Esophagus muscularis mucosa (tissue), 3 donors: ENCODE measurements at regions not wholly inside any gene's neighbourhood (a gene's known extent, or its start where the extent isn't known, plus 50 kb on each side); places are given as distances from the start of the nearest gene placed in this dataset.

Experiments used
- POLR2A ChIP-seq: fragments of 450-650 bp; IDR thresholded peaks from one replicate; pipeline ENCODE4 v1.6.1; 2017; ENCODE audit warnings: antibody characterized with exemption, moderate library complexity, mild to moderate bottlenecking, low read depth
- POLR2AphosphoS5 ChIP-seq, 2 donors: sonication (generic); formaldehyde crosslinking; IDR thresholded peaks; one replicate each; pipeline ENCODE4 v1.6.1; 2017; ENCODE audit warnings: antibody characterized with exemption in 2 of 2
- TF ChIP-seq, protein P1 (sequence below), 3 experiments: fragments of 200-600 bp in 2 of 3; fragments of 450-650 bp in 1 of 3; sonication (generic) in 2 of 3; IDR thresholded peaks; one replicate each; pipeline ENCODE4 v1.5.1; 2017 to 2019; ENCODE audit warnings: antibody characterized with exemption in 3 of 3, mild to moderate bottlenecking in 2 of 3, moderate library complexity in 1 of 3

DNA sequence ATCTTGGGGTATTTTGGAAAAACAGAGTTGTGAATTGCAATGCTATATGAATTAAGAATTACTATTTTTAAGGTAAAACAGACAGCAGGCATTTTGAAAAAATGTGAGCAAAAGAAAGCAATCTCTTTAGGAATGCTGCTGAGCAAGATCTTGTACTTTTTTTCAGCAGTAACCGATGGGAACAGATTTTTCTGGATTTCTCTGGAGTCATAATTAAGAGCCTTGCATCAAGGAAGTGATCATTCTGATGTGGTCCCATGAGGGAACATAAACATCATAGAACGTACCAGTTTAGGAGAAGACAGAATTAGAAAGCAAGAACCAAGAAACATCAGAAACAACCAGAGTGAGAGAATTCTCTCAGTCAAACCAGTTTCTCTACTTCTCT, 157.0 kb upstream of the AGR3 start:
- TF ChIP-seq, protein P1, sequence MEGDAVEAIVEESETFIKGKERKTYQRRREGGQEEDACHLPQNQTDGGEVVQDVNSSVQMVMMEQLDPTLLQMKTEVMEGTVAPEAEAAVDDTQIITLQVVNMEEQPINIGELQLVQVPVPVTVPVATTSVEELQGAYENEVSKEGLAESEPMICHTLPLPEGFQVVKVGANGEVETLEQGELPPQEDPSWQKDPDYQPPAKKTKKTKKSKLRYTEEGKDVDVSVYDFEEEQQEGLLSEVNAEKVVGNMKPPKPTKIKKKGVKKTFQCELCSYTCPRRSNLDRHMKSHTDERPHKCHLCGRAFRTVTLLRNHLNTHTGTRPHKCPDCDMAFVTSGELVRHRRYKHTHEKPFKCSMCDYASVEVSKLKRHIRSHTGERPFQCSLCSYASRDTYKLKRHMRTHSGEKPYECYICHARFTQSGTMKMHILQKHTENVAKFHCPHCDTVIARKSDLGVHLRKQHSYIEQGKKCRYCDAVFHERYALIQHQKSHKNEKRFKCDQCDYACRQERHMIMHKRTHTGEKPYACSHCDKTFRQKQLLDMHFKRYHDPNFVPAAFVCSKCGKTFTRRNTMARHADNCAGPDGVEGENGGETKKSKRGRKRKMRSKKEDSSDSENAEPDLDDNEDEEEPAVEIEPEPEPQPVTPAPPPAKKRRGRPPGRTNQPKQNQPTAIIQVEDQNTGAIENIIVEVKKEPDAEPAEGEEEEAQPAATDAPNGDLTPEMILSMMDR (IDR thresholded peaks at IDR 0.05) = no peak
- TF ChIP-seq POLR2A = no peak
- TF ChIP-seq POLR2AphosphoS5 (IDR thresholded peaks at IDR 0.05) = no peak
